Ascending aorta (tissue), 2 donors: ENCODE measurements at regions not wholly inside any gene's neighbourhood (a gene's known extent, or its start where the extent isn't known, plus 50 kb on each side); places are given as distances from the start of the nearest gene placed in this dataset.
"Not testable (repeated sequence)": the region's sequence is repeated elsewhere in the genome, so short reads cannot be mapped to it uniquely, and the experiment has no call there.

Experiments used
- DNase-seq, 2 donors: peaks; one replicate each; pipeline ENCODE4 v3.0.0-alpha.2; 2019; ENCODE audit warnings: low spot score in 2 of 2
- H3K27ac ChIP-seq, 2 donors: fragments of 200-600 bp; sonication (generic); one replicate each; pipeline ENCODE4 v1.5.1; 2016 to 2017; ENCODE audit warnings: mild to moderate bottlenecking in 1 of 2
- H3K27me3 ChIP-seq: fragments of 200-600 bp; sonication (generic); one replicate; pipeline ENCODE4 v1.5.1; 2017
- H3K36me3 ChIP-seq, 2 donors: fragments of 200-600 bp; sonication (generic); one replicate each; pipeline ENCODE4 v1.5.1; 2016
- H3K4me1 ChIP-seq, 2 donors: fragments of 200-600 bp; sonication (generic); one replicate each; pipeline ENCODE4 v1.5.1; 2016 to 2017; ENCODE audit warnings: mild to moderate bottlenecking in 1 of 2
- H3K4me3 ChIP-seq, 2 donors: fragments of 200-600 bp; sonication (generic); one replicate each; pipeline ENCODE4 v1.5.1; 2016 to 2017; ENCODE audit warnings: mild to moderate bottlenecking in 1 of 2
- H3K9me3 ChIP-seq, 2 donors: fragments of 200-600 bp; sonication (generic); one replicate each; pipeline ENCODE4 v1.5.1; 2016
- CTCF ChIP-seq, 3 experiments: fragments of 200-600 bp in 2 of 3; fragments of 450-650 bp in 1 of 3; sonication (generic) in 2 of 3; IDR thresholded peaks; one replicate each; pipeline ENCODE4 v1.5.1; 2016 to 2019; ENCODE audit warnings: antibody characterized with exemption in 3 of 3, mild to moderate bottlenecking in 1 of 3, moderate library complexity in 1 of 3
- intact Hi-C: fragments of 100-400 bp; cut with DNase I; formaldehyde crosslinking; loops from one replicate; pipeline ENCODE4 v1.15.1; 2023

DNA sequence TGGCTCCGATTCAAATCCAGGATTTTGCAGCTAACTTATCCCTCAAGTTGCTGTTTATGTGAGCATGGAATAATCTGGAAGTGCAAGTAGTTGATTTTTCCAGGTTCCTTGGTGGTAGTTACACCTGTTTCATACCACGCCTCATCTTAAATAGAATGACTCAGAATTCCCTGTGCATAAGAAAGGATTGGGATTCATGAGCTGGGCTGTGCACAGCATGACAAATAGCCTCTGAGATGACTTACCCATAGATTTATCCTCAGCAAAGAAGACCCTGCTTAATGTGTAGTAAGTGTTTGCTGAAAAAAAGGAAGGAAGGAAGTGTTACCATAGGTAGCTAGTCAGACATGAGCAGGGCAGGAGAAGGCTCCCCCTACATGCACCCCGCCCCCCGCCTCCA, 777.7 kb upstream of the ADGRL3 start:
- Histone ChIP-seq H3K9me3 (no peaks in the 10 kb centered on the region), H3K27me3 (no peaks in the 10 kb centered on the region), H3K4me3 (no peak overlapping the region), H3K36me3 (no peaks in the 10 kb centered on the region), H3K27ac (no peak overlapping the region), H3K4me1 (no peaks in the 10 kb centered on the region)
- no peak for DNase-seq
- TF ChIP-seq CTCF (IDR thresholded peaks at IDR 0.05): no peak
- intact Hi-C loops: no loop called here

GRCh38 chr4:60423573-60424184, 776.4 kb upstream of the ADGRL3 start:
- intact Hi-C loops, H3K36me3 ChIP-seq, H3K9me3 ChIP-seq: not testable (repeated sequence)

DNA sequence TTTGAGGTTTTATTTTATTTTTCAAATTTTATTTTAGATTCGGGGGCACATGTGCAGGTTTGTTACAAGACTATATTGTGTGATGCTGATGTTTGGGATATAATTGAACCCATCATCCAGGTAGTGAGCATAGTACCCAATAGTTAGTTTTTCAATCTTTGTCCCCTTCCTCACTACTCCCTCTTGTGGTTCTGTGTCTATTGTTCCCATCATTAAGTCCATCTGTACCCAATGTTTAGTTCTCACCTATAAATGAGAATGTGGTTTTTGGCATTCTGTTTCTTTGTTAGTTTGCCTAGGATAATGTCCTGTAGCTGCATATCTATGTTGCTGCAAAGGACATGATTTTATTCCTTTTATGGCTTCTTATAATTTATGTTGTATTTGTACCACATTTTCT, 767.2 kb upstream of the ADGRL3 start:
- H3K27me3 ChIP-seq: no peaks in the 10 kb centered on the region
- DNase-seq: no peak
- peaks cover 0 to 7% of the 10 kb centered on the region in 2 donors for H3K9me3 ChIP-seq
- no peak overlapping the region for H3K4me3 ChIP-seq
- no peak for TF ChIP-seq CTCF (IDR thresholded peaks at IDR 0.05)
- intact Hi-C loops: no loop called here
- no peaks in the 10 kb centered on the region for H3K4me1 ChIP-seq
- H3K27ac ChIP-seq: no peak overlapping the region
- no peaks in the 10 kb centered on the region for H3K36me3 ChIP-seq

More at GRCh38 chr4:60423573-60424184, 776.4 kb upstream of the ADGRL3 start:
- not testable (repeated sequence) for DNase-seq, H3K27ac ChIP-seq, H3K4me1 ChIP-seq, H3K4me3 ChIP-seq, H3K27me3 ChIP-seq

- no peaks in the 10 kb centered on the region for H3K27me3 ChIP-seq
- no peaks in the 10 kb centered on the region for H3K36me3 ChIP-seq
- TF ChIP-seq CTCF (IDR thresholded peaks at IDR 0.05): no peak
- H3K9me3 ChIP-seq: no peaks in the 10 kb centered on the region
- intact Hi-C loops: no loop called here
- no peak overlapping the region for H3K27ac ChIP-seq
- no peak for DNase-seq
- no peak overlapping the region for H3K4me3 ChIP-seq
- no peaks in the 10 kb centered on the region for H3K4me1 ChIP-seq
Measured at GRCh38 chr4:60443068-60443467, 757.1 kb upstream of the ADGRL3 start.

DNA sequence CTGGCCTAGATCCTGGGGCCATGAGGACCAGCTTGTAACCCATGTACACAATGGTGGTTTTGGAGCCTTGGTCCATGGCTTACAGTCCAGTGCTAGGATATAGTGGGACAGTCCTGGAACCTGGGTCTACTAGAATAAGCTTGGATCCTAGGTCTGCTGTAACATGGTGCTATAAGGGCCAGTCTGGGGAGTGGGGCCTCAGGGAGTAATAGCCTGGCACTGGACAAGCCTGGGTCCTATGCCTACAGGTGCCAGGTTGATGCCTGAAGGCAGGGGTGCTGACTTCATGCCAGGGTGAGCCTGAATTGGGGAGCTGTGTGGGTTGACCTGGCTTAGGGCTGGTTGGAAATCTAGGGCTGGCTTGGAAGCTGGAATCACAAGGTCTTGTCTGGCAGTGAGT, 756.3 kb upstream of the ADGRL3 start:
- Histone ChIP-seq H3K27me3 (no peaks in the 10 kb centered on the region), H3K36me3 (no peaks in the 10 kb centered on the region), H3K9me3 (no peaks in the 10 kb centered on the region), H3K4me3 (no peak overlapping the region), H3K4me1 (no peaks in the 10 kb centered on the region), H3K27ac (no peak overlapping the region)
- TF ChIP-seq CTCF (IDR thresholded peaks at IDR 0.05): no peak
- DNase-seq: no peak
- intact Hi-C loops: no loop called here

DNA sequence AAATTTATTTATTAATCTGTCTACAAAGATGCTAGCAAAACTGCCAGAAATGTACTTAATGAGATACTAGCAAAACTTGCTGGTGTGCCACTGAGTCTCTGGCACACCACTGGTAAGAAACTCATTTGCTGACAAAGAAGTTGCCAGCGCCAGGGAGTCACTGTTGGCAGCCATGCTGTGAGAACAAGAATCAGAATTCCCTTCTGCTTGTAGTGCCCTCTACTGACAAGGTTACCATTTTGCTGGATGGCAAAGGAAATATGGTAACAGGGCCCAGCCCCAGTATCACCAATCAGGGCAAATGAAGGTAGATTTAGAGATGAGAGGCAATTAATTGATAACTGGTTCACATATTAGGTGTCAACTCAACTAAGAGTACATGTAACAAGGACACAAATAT, 750.1 kb upstream of the ADGRL3 start:
- TF ChIP-seq CTCF (IDR thresholded peaks at IDR 0.05): no peak

More for the DNA sequence above, 750.1 kb upstream of the ADGRL3 start:
- Histone ChIP-seq H3K4me3 (no peak overlapping the region), H3K9me3 (no peaks in the 10 kb centered on the region), H3K36me3 (no peaks in the 10 kb centered on the region), H3K27me3 (no peaks in the 10 kb centered on the region), H3K4me1 (no peaks in the 10 kb centered on the region), H3K27ac (no peak overlapping the region)
- intact Hi-C loops: no loop called here
- no peak for DNase-seq
